NOMO-1 treated with DMSO at 0.1 percent for 48 hours (cell line): ENCODE measurements at regions not wholly inside any gene's neighbourhood (a gene's known extent, or its start where the extent isn't known, plus 50 kb on each side); places are given as distances from the start of the nearest gene placed in this dataset.

Experiments
- DNase-seq: peaks from one replicate; lab custom pipeline; 2025; ENCODE audit not compliant: unreplicated experiment; lab: John Stamatoyannopoulos, UW

- DNase-seq = no peak
These were observed 733.7 kb upstream of the POU3F3 start for GRCh38 chr2:104120171-104120570.

- DNase-seq = no peak
These were observed 728.8 kb upstream of the POU3F3 start for GRCh38 chr2:104125096-104125495.

DNA sequence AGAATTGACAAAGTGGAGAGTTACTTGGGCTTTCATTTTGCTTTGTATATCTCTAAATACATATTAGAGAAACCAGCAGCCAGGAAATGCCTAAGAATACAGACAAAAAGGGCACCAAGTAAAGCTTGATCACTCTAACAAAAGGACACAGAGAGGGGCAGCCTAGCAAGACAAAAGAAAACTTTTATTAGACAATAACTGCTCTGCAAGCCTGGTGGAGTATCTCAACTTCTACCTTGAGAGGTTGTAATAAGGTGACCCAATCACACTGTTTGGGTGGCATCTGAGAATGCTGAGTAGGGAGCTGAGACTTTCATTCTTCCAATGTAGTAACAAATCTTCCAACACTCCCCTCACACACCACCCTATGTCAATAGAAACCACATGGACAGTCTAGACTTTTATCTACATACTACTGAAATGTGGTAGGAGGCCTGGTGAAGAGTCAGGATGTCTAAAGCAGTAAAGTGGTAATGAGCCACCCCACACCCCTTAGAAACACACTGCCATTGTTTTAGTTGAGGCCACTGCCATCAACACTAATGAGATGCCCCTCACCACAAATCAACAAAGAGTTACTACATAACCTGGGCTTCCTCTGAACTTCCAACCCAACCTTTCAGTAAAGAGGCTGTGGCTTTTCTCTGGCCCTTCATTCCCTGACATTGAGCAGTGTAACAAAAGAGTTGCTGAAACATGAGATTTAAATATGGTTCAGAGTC, 726.7 kb upstream of the POU3F3 start:
- no peak for DNase-seq

DNA sequence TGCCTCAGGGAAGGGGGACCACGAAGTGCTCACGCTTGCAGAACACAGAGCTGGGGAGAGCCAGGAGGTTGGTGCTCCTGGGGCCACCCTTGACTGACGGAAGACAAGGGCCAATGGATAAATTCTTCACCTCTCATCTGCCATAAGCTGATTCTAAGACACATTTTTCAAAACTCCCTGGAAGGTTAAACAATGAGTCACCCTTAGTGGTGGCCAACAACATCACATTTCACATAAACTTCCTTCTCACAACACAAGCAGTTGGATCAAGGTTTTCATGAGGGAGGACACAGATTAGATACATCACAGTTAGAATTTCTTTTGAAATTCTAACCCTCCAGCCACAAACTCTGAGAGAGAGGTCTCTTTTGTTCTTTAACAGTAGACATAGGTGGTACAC, 713.6 kb upstream of the POU3F3 start:
- no peak for DNase-seq

GRCh38 chr2:104158191-104158590, 695.7 kb upstream of the POU3F3 start:
- no peak for DNase-seq

DNA sequence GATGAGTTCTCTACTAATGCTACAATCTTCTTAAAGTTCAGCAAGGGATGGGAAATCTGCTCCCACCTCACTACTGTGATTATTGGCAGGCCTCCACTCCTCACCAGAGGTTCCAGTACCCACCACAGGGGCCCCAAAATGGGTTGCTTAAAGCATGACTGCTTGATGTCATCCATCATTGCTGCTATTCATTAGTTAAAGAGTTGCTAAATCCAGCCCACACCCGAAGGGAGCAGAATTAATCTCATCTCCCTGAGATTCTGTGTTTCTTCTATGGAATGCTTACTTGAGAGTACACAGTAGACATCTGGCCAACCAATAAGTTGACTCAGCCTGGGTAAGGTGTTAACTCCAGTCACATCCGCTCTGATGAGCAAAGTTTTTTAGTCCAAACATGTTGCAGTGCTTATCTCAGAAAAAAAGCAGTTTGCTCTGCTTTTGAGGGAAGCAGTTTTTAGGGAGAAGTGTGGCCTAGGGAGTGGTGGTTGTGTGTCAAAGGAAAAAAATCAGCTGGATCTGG, 690.2 kb upstream of the POU3F3 start:
- DNase-seq = no peak

DNA sequence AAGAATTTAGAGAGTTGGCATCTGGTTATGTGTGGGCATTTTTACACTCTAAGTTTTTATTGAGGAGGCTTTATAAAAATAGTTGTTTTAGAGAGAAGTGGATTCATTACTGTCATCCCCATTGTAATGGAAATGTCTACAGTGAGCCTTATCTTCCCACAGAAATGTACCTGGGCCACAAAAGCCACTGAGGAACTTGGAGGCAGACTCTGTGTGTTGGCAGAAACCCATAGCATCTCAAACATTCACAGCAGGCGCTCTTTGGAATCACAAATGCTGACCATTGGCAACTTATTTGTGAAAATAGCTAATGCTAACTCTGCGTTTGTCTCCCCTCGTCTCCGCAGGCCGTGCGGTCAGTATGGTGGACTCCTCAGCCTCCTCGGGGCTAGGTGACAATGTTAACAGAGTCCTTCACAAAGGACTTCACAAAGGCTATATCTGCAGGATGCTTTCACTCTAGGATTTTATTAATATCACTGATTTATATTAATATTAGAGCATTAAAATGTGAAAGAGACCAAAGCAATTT, 689.1 kb upstream of the POU3F3 start:
- DNase-seq = no peak

DNA sequence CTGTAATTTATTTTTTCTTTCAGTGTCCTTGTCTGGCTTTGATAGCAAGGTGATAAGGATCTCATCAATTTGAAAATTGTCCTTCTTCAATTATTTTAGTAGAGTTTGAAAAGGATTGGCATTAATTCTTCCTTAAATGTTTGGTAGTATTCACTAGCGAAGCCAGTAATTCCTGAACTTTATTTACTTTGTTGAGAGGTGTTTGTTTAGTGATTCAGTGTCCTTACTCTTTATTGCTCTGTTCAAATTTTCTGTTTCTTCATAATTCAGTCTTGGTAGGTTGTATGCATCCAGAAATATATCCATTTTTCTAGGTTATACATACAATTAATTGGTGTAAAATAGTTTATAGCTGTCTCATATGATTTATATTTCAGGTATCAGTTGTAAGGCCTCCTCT, 676.7 kb upstream of the POU3F3 start:
- no peak for DNase-seq

DNA sequence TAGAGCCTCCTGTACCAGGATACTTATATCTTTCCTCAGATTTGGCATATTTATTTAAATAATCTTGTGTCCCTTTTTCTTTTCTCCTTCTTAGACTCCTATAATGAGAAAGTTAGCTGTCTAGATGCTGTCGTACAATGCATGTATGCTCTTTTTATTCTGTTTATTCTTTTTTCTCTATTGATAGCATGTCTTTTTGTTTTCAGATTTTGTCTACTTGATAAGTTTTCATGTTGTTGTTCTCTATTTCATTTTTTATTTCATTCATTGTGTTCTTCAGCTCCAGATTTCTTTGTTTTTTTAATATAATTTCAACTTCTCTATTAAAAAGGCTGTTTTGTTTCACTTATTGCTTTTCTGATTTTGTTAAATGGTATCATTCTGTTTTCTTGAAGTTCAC, 674.3 kb upstream of the POU3F3 start:
- DNase-seq = no peak

- DNase-seq = no peak
These were observed 653.3 kb upstream of the POU3F3 start for GRCh38 chr2:104200533-104201168.

GRCh38 chr2:104213758-104214157, 640.2 kb upstream of the POU3F3 start:
- no peak for DNase-seq

- DNase-seq = no peak
These were observed 638.4 kb upstream of the POU3F3 start for GRCh38 chr2:104215269-104216161.

- DNase-seq = no peak
These were observed 620.3 kb upstream of the POU3F3 start for GRCh38 chr2:104233591-104233990.

- no peak for DNase-seq
These were observed 617.4 kb upstream of the POU3F3 start for GRCh38 chr2:104236491-104236890.

- DNase-seq = no peak
These were observed 612.9 kb upstream of the POU3F3 start for GRCh38 chr2:104240984-104241383.

DNA sequence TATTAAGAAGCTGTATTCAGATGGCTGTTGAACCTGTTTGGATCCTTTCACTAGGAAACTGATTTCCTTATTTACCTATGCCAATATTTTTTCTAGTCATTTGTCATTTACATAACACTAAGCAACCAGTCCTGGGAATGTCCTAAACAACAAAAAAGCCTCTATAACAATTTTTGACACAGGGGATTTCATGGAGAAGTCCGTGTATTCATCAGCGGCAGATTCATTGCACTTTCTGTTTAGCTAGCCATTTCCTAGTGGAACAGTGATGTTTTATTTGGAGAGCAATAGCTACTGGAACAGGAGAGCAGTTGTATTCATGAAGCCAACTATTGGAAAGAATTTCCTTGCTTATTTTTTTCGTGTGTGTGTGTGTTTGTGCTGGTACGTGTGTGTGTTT, 604.3 kb upstream of the POU3F3 start:
- DNase-seq = no peak

- no peak for DNase-seq
These were observed 603.3 kb upstream of the POU3F3 start for GRCh38 chr2:104250635-104251034.

DNA sequence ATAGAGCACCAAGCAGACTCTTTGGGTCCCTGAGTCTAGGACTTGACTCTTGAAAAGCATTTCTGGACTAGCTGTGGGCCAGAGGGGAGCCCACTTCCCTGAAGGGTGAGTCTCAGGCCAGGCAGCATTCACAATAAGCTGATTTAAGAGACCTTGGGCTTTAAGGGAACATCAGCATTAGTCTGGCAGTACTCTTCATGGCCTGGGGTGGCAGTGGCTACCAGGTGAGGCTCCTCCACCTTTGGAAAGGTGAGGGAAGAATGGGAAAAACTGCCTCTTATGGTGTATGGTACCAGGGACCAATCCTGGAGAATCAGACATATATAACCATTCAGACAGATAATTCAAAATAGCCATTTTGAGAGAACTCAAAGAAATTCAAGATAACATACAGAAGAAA, 599.9 kb upstream of the POU3F3 start:
- DNase-seq = no peak

DNA sequence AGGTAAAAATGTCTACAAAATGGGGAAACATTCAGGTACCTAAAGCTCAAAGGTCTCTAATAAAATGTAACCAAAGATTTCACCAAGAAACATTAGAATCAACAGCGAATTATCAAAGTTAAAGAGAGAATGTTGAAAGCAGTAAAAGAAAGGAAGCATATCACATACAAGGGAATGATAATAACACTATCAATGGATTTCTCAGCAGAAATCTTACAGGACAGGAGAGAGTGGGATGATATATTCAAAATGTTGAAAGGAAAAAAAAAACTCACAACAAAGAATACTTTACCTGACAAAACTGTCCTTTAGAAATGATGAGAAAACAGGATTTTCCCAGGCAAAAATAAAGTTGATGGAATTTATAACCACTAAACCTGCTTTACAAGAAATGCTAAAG, 591.2 kb upstream of the POU3F3 start:
- DNase-seq = no peak

GRCh38 chr2:104279646-104280045, 574.3 kb upstream of the POU3F3 start:
- no peak for DNase-seq

DNA sequence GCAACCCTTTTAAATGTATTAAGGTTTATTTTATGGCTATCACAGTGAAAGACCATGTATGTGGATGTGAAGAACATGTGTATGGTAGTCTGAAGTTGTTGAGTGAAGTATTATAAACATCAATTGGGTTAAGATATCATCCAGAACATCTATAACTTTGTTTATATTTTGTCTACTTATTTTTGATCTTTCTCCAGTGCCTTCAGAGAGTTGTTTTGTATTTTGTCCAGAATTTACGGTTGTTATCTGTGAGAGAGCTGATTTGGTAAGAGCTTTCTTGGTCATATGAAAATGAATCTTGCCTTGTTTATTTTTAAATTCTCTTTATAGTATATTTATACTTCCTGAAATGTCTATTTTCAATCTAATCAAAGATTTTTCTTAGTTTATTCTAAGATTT, 573.7 kb upstream of the POU3F3 start:
- DNase-seq = no peak
